ENCODE measurements at regions not wholly inside any gene's neighbourhood (a gene's known extent, or its start where the extent isn't known, plus 50 kb on each side); places are given as distances from the start of the nearest gene placed in this dataset.

- 98% methylated on average over 4 of the region's 5 CpGs for WGBS
- Histone ChIP-seq H3K27me3 (ENCODE audit: insufficient read depth, low read length) (no peaks in the 10 kb centered on the region), H3K9me3 (ENCODE audit: insufficient read depth, low read depth, low read length) (no peaks in the 10 kb centered on the region), H3K4me1 (ENCODE audit: insufficient read depth, low read length) (no peaks in the 10 kb centered on the region), H3K36me3 (ENCODE audit: insufficient read depth, low read length) (no peaks in the 10 kb centered on the region), H3K9ac (ENCODE audit: low read depth, low read length) (no peak overlapping the region), H3K27ac (ENCODE audit: low read depth, low read length) (no peak overlapping the region), H3K4me3 (ENCODE audit: low read length) (no peak overlapping the region)
These were observed 273.3 kb upstream of the ZPLD1 start for GRCh38 chr3:102161384-102162006.

- Histone ChIP-seq H3K4me1 (ENCODE audit: insufficient read depth, low read length) (no peaks in the 10 kb centered on the region), H3K9me3 (ENCODE audit: insufficient read depth, low read depth, low read length) (no peaks in the 10 kb centered on the region), H3K4me3 (ENCODE audit: low read length) (no peak overlapping the region), H3K9ac (ENCODE audit: low read depth, low read length) (no peak overlapping the region), H3K36me3 (ENCODE audit: insufficient read depth, low read length) (no peaks in the 10 kb centered on the region), H3K27ac (ENCODE audit: low read depth, low read length) (no peak overlapping the region), H3K27me3 (ENCODE audit: insufficient read depth, low read length) (no peaks in the 10 kb centered on the region)
These were observed 272.6 kb upstream of the ZPLD1 start for GRCh38 chr3:102162251-102162650.

- Histone ChIP-seq H3K9ac (ENCODE audit: low read depth, low read length) (no peak overlapping the region), H3K4me3 (ENCODE audit: low read length) (no peak overlapping the region), H3K27ac (ENCODE audit: low read depth, low read length) (no peak overlapping the region), H3K4me1 (ENCODE audit: insufficient read depth, low read length) (no peaks in the 10 kb centered on the region), H3K9me3 (ENCODE audit: insufficient read depth, low read depth, low read length) (no peaks in the 10 kb centered on the region), H3K36me3 (ENCODE audit: insufficient read depth, low read length) (no peaks in the 10 kb centered on the region), H3K27me3 (ENCODE audit: insufficient read depth, low read length) (no peaks in the 10 kb centered on the region)
- WGBS: 100% methylated on average over 1 of the region's 1 CpG
These were observed 271.6 kb upstream of the ZPLD1 start for GRCh38 chr3:102163039-102163817.

GRCh38 chr3:102163818-102164154, 271.0 kb upstream of the ZPLD1 start:
- WGBS: 79% methylated on average over 4 of the region's 4 CpGs
- Histone ChIP-seq H3K36me3 (ENCODE audit: insufficient read depth, low read length) (no peaks in the 10 kb centered on the region), H3K4me3 (ENCODE audit: low read length) (no peak overlapping the region), H3K27me3 (ENCODE audit: insufficient read depth, low read length) (no peaks in the 10 kb centered on the region), H3K4me1 (ENCODE audit: insufficient read depth, low read length) (no peaks in the 10 kb centered on the region), H3K9ac (ENCODE audit: low read depth, low read length) (no peak overlapping the region), H3K9me3 (ENCODE audit: insufficient read depth, low read depth, low read length) (no peaks in the 10 kb centered on the region), H3K27ac (ENCODE audit: low read depth, low read length) (no peak overlapping the region)

- H3K9me3 ChIP-seq (ENCODE audit: insufficient read depth, low read depth, low read length): no peaks in the 10 kb centered on the region
- H3K4me1 ChIP-seq (ENCODE audit: insufficient read depth, low read length): no peaks in the 10 kb centered on the region
- no peaks in the 10 kb centered on the region for H3K36me3 ChIP-seq (ENCODE audit: insufficient read depth, low read length)
- H3K4me3 ChIP-seq (ENCODE audit: low read length): no peak overlapping the region
- no peak overlapping the region for H3K27ac ChIP-seq (ENCODE audit: low read depth, low read length)
- no peaks in the 10 kb centered on the region for H3K27me3 ChIP-seq (ENCODE audit: insufficient read depth, low read length)
- WGBS: 100% methylated on average over 1 of the region's 1 CpG
- no peak overlapping the region for H3K9ac ChIP-seq (ENCODE audit: low read depth, low read length)
These were observed 269.4 kb upstream of the ZPLD1 start for GRCh38 chr3:102165367-102165766.

- H3K27ac ChIP-seq (ENCODE audit: low read depth, low read length): no peak overlapping the region
- 96% methylated on average over 1 of the region's 1 CpG for WGBS
- no peaks in the 10 kb centered on the region for H3K36me3 ChIP-seq (ENCODE audit: insufficient read depth, low read length)
These were observed 264.8 kb upstream of the ZPLD1 start for GRCh38 chr3:102169915-102170479.

GRCh38 chr3:102170545-102170944, 264.3 kb upstream of the ZPLD1 start:
- Histone ChIP-seq H3K27ac (ENCODE audit: low read depth, low read length) (no peak overlapping the region), H3K9me3 (ENCODE audit: insufficient read depth, low read depth, low read length) (no peaks in the 10 kb centered on the region), H3K36me3 (ENCODE audit: insufficient read depth, low read length) (no peaks in the 10 kb centered on the region), H3K9ac (ENCODE audit: low read depth, low read length) (no peak overlapping the region), H3K27me3 (ENCODE audit: insufficient read depth, low read length) (no peaks in the 10 kb centered on the region), H3K4me3 (ENCODE audit: low read length) (no peak overlapping the region), H3K4me1 (ENCODE audit: insufficient read depth, low read length) (no peaks in the 10 kb centered on the region)
- 100% methylated on average over 2 of the region's 2 CpGs for WGBS

More at GRCh38 chr3:102169915-102170479, 264.8 kb upstream of the ZPLD1 start:
- no peak overlapping the region for H3K9ac ChIP-seq (ENCODE audit: low read depth, low read length)
- no peaks in the 10 kb centered on the region for H3K9me3 ChIP-seq (ENCODE audit: insufficient read depth, low read depth, low read length)
- no peak overlapping the region for H3K4me3 ChIP-seq (ENCODE audit: low read length)
- no peaks in the 10 kb centered on the region for H3K27me3 ChIP-seq (ENCODE audit: insufficient read depth, low read length)
- H3K4me1 ChIP-seq (ENCODE audit: insufficient read depth, low read length): no peaks in the 10 kb centered on the region

- no peaks in the 10 kb centered on the region for H3K4me1 ChIP-seq (ENCODE audit: insufficient read depth, low read length)
- no peaks in the 10 kb centered on the region for H3K36me3 ChIP-seq (ENCODE audit: insufficient read depth, low read length)
- H3K27ac ChIP-seq (ENCODE audit: low read depth, low read length): no peak overlapping the region
- H3K4me3 ChIP-seq (ENCODE audit: low read length): no peak overlapping the region
- no peaks in the 10 kb centered on the region for H3K9me3 ChIP-seq (ENCODE audit: insufficient read depth, low read depth, low read length)
- no peaks in the 10 kb centered on the region for H3K27me3 ChIP-seq (ENCODE audit: insufficient read depth, low read length)
- 97% methylated on average over 2 of the region's 3 CpGs for WGBS
- no peak overlapping the region for H3K9ac ChIP-seq (ENCODE audit: low read depth, low read length)
These were observed 260.5 kb upstream of the ZPLD1 start for GRCh38 chr3:102174312-102174712.

GRCh38 chr3:102174832-102175374, 259.9 kb upstream of the ZPLD1 start:
- Histone ChIP-seq H3K9me3 (ENCODE audit: insufficient read depth, low read depth, low read length) (no peaks in the 10 kb centered on the region), H3K27ac (ENCODE audit: low read depth, low read length) (no peak overlapping the region), H3K4me3 (ENCODE audit: low read length) (no peak overlapping the region), H3K4me1 (ENCODE audit: insufficient read depth, low read length) (no peaks in the 10 kb centered on the region), H3K9ac (ENCODE audit: low read depth, low read length) (no peak overlapping the region), H3K36me3 (ENCODE audit: insufficient read depth, low read length) (no peaks in the 10 kb centered on the region), H3K27me3 (ENCODE audit: insufficient read depth, low read length) (no peaks in the 10 kb centered on the region)
- no CpG with 5 or more reads among the region's 1 CpG for WGBS

- Histone ChIP-seq H3K27ac (ENCODE audit: low read depth, low read length) (no peak overlapping the region), H3K9ac (ENCODE audit: low read depth, low read length) (no peak overlapping the region), H3K4me1 (ENCODE audit: insufficient read depth, low read length) (peaks cover 5% of the 10 kb centered on the region), H3K36me3 (ENCODE audit: insufficient read depth, low read length) (no peaks in the 10 kb centered on the region), H3K9me3 (ENCODE audit: insufficient read depth, low read depth, low read length) (no peaks in the 10 kb centered on the region), H3K27me3 (ENCODE audit: insufficient read depth, low read length) (no peaks in the 10 kb centered on the region), H3K4me3 (ENCODE audit: low read length) (no peak overlapping the region)
- WGBS: 94% methylated on average over 3 of the region's 5 CpGs
These were observed 258.3 kb upstream of the ZPLD1 start for GRCh38 chr3:102176333-102177050.
